ENCODE measurements at regions not wholly inside any gene's neighbourhood (a gene's known extent, or its start where the extent isn't known, plus 50 kb on each side); places are given as distances from the start of the nearest gene placed in this dataset.

DNA sequence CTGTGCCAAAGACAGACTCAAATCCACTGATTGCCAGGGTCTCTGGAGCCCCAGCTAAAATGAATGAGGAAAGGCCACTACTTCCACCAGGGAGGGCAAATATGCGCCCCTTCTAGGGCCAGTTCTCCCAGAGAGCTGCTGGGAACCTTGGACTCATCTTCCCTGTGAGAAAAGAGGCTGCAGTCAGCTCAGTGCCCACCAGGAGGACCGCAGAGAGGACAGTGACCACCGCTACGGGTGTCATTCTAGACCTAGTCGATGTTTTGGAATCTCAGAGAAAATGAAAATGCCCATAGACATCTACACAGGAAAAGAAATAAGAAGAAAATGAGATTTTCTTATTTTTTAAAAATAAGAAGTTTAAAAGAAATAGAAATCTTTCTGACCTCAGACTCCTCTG, 235.1 kb downstream of the UQCRFS1 start (continued):
- TF ChIP-seq, protein P1, sequence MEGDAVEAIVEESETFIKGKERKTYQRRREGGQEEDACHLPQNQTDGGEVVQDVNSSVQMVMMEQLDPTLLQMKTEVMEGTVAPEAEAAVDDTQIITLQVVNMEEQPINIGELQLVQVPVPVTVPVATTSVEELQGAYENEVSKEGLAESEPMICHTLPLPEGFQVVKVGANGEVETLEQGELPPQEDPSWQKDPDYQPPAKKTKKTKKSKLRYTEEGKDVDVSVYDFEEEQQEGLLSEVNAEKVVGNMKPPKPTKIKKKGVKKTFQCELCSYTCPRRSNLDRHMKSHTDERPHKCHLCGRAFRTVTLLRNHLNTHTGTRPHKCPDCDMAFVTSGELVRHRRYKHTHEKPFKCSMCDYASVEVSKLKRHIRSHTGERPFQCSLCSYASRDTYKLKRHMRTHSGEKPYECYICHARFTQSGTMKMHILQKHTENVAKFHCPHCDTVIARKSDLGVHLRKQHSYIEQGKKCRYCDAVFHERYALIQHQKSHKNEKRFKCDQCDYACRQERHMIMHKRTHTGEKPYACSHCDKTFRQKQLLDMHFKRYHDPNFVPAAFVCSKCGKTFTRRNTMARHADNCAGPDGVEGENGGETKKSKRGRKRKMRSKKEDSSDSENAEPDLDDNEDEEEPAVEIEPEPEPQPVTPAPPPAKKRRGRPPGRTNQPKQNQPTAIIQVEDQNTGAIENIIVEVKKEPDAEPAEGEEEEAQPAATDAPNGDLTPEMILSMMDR (IDR thresholded peaks at IDR 0.05): no peak
- no peak for TF ChIP-seq CHD2 (IDR thresholded peaks at IDR 0.05; ENCODE audit: low read length, partially characterized antibody)
- TF ChIP-seq HDAC2 (IDR thresholded peaks at IDR 0.05): no peak

DNA sequence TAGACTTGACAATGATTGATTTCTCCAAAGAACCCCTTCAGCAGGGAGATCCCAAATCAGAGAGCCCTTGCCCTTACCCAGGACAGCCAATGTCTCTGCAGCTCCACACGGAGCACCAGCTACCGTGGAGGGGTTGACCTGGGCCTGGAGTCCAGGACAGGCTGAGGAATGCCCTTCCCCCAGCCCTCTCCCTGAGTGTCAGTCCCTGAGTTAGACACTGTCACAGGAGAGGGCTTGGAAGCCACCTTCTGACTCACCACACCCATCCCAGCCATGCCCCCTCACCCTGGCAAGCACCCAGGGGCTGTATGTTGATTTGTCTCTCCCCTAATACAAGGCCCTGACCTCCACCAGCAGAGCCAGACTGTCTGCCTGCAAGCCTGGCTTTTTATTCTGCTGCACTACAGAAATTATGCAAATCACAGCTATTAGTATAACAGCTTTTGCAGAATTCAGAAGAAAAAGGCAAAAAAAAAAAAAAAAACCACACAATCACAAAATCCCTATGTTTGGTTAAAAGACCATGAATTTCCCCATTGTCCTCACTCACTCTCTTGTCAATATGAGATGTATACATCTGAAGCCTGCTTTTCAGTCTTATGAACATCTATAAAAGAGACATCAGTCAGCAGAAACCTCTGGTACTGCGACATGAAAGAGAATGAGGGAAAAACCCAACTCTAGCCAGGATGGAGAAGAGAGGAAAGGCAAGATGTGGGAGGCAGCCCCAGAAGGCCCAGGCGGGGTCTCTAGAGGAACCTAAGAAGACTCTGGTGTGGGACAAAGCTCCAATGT, 240.7 kb downstream of the UQCRFS1 start:
- ATAC-seq (no peak), FAIRE-seq (no peak), DNase-seq (ENCODE audit: low read depth in 1 of 2, low spot score in 1 of 2) (no peak)
- peaks cover 5% of the 10 kb centered on the region; the same call in 2 of the 3 replicates for H3K9me3 ChIP-seq
- H3K4me1 ChIP-seq: no peaks in the 10 kb centered on the region
- POLR2A ChIA-PET: no interaction called here
- H3K4me3 ChIP-seq: no peak overlapping the region
- no peak overlapping the region for H3K4me2 ChIP-seq
- no peak overlapping the region for H3K27ac ChIP-seq
- WGBS (ENCODE audit: missing lambda C conversion rate): 14% methylated on average over 4 of the region's 4 CpGs
- TF ChIP-seq POLR2AphosphoS2 (conservative IDR thresholded peaks at IDR 0.05; ENCODE audit: low read length): no peak
- TF ChIP-seq, protein P2, sequence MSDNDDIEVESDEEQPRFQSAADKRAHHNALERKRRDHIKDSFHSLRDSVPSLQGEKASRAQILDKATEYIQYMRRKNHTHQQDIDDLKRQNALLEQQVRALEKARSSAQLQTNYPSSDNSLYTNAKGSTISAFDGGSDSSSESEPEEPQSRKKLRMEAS (IDR thresholded peaks at IDR 0.05): no peak
- no peak for TF ChIP-seq EHF (CRISPR knock-in tag; IDR thresholded peaks at IDR 0.05)
- TF ChIP-seq, protein P3, sequence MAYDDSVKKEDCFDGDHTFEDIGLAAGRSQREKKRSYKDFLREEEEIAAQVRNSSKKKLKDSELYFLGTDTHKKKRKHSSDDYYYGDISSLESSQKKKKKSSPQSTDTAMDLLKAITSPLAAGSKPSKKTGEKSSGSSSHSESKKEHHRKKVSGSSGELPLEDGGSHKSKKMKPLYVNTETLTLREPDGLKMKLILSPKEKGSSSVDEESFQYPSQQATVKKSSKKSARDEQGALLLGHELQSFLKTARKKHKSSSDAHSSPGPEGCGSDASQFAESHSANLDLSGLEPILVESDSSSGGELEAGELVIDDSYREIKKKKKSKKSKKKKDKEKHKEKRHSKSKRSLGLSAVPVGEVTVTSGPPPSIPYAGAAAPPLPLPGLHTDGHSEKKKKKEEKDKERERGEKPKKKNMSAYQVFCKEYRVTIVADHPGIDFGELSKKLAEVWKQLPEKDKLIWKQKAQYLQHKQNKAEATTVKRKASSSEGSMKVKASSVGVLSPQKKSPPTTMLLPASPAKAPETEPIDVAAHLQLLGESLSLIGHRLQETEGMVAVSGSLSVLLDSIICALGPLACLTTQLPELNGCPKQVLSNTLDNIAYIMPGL (CRISPR knock-in tag; IDR thresholded peaks at IDR 0.05; ENCODE audit: borderline replicate concordance): no peak
- no peak for TF ChIP-seq RAD21 (conservative IDR thresholded peaks at IDR 0.05 in 1 of 2, IDR thresholded peaks at IDR 0.05 in 1 of 2)
- TF ChIP-seq BHLHE40 (IDR thresholded peaks at IDR 0.05; ENCODE audit: low read depth, low read length): no peak
- no peak for TF ChIP-seq ZC3H11A (IDR thresholded peaks at IDR 0.05)
- TF ChIP-seq FOSB (CRISPR knock-in tag; IDR thresholded peaks at IDR 0.05): no peak
- TF ChIP-seq RCOR1 (IDR thresholded peaks at IDR 0.05; ENCODE audit: low read depth, low read length): no peak
- CTCF ChIA-PET: interaction anchor here (0.6 to 1.3 kb wide), 4 partner anchors 10 to 557 kb away, joined by 3 to 4 read pairs (median 3); no protein-coding TSS in a partner anchor

DNA sequence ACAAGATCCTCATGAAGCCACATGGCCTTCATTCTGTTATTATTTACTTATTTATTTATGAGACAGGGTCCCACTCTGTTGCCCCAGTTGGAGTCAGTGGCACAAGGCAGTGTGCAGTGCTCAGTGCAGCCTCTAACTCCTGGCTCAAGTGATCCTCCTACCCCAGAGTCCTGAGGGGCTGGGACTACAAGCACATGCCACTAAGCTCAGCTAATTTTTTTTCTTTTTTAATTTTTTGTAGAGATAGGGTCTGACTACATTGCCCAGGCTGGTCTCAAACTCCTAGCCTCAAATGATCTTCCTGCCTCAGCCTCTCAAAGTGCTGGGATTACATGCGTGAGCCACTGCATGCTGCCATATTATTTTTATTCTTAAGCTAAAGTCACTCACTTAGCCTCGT, 241.4 kb downstream of the UQCRFS1 start:
- Histone ChIP-seq H3K4me1 (no peaks in the 10 kb centered on the region), H3K4me2 (no peak overlapping the region), H3K4me3 (no peak overlapping the region), H3K9me3 (peaks cover 5% of the 10 kb centered on the region; the same call in 2 of the 3 replicates), H3K27ac (no peak overlapping the region)
- FAIRE-seq (no peak), ATAC-seq (no peak), DNase-seq (ENCODE audit: low read depth in 1 of 2, low spot score in 1 of 2) (no peak)
- 47% methylated on average over 2 of the region's 2 CpGs for WGBS (ENCODE audit: missing lambda C conversion rate)
- ChIA-PET POLR2A (no interaction called here), CTCF (no interaction called here)
- no peak for TF ChIP-seq CBX8 (IDR thresholded peaks at IDR 0.05)
- no peak for TF ChIP-seq RFX5 (IDR thresholded peaks at IDR 0.05)
- no peak for TF ChIP-seq NR3C1 (IDR thresholded peaks at IDR 0.05)
- TF ChIP-seq ZC3H11A (IDR thresholded peaks at IDR 0.05): no peak
- no peak for TF ChIP-seq HDAC2 (IDR thresholded peaks at IDR 0.05)
- TF ChIP-seq, protein P4, sequence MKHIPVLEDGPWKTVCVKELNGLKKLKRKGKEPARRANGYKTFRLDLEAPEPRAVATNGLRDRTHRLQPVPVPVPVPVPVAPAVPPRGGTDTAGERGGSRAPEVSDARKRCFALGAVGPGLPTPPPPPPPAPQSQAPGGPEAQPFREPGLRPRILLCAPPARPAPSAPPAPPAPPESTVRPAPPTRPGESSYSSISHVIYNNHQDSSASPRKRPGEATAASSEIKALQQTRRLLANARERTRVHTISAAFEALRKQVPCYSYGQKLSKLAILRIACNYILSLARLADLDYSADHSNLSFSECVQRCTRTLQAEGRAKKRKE (CRISPR knock-in tag; IDR thresholded peaks at IDR 0.05; ENCODE audit: low read depth): no peak
- TF ChIP-seq, protein P2 (IDR thresholded peaks at IDR 0.05): no peak
- TF ChIP-seq MAZ (IDR thresholded peaks at IDR 0.05; ENCODE audit: borderline replicate concordance, low read depth, low read length): no peak
- TF ChIP-seq, protein P1 (IDR thresholded peaks at IDR 0.05): no peak
- TF ChIP-seq HOXB13 (CRISPR knock-in tag; IDR thresholded peaks at IDR 0.05; ENCODE audit: low read depth): no peak
- no peak for TF ChIP-seq ZSCAN20 (CRISPR knock-in tag; IDR thresholded peaks at IDR 0.05)
- TF ChIP-seq, protein P3 (CRISPR knock-in tag; IDR thresholded peaks at IDR 0.05; ENCODE audit: borderline replicate concordance): no peak
- no peak for TF ChIP-seq MYC (IDR thresholded peaks at IDR 0.05; ENCODE audit: borderline replicate concordance, low read length)

All from A549 (cell line).